Endodermal cell (in vitro differentiated cells): ENCODE measurements at regions not wholly inside any gene's neighbourhood (a gene's known extent, or its start where the extent isn't known, plus 50 kb on each side); places are given as distances from the start of the nearest gene placed in this dataset.

ENCODE experiments used
- DNase-seq: peaks from one replicate; pipeline ENCODE4 v3.0.0-alpha.2; 2017
- H3K27ac ChIP-seq: 2 replicates; pipeline ENCODE4 v1.5.1; 2013; ENCODE audit warnings: mild to moderate bottlenecking, low read depth, low read length, moderate library complexity
- H3K27me3 ChIP-seq: 2 replicates; pipeline ENCODE4 v1.6.1; 2013; ENCODE audit warnings: mild to moderate bottlenecking, low read length, moderate library complexity; ENCODE audit not compliant: insufficient read depth, control insufficient read depth, poor library complexity, severe bottlenecking
- H3K36me3 ChIP-seq: 2 replicates; pipeline ENCODE4 v1.7.0; 2013; ENCODE audit warnings: mild to moderate bottlenecking, low read length, moderate library complexity; ENCODE audit not compliant: control insufficient read depth, insufficient read depth
- H3K4me1 ChIP-seq: one replicate; pipeline ENCODE4 v1.7.0; 2013; ENCODE audit warnings: low read length; ENCODE audit not compliant: control insufficient read depth, insufficient read depth
- H3K4me3 ChIP-seq: 2 replicates; pipeline ENCODE4 v1.5.1; 2013; ENCODE audit warnings: mild to moderate bottlenecking, low read length, moderate library complexity
- H3K9ac ChIP-seq: 2 replicates; pipeline ENCODE4 v1.6.1; 2013; ENCODE audit warnings: mild to moderate bottlenecking, low read length, moderate library complexity; ENCODE audit not compliant: poor library complexity, severe bottlenecking; ENCODE audit errors: extremely low read depth
- H3K9me3 ChIP-seq: 2 replicates; pipeline ENCODE4 v1.6.1; 2013; ENCODE audit warnings: mild to moderate bottlenecking, low read length, moderate library complexity; ENCODE audit not compliant: control insufficient read depth
- H3K27ac Mint-ChIP-seq: 2 replicates; pipeline ENCODE4 v1.8.0; 2020; ENCODE audit warnings: mixed read lengths
- H3K27me3 Mint-ChIP-seq: 2 replicates; pipeline ENCODE4 v1.8.0; 2021; ENCODE audit warnings: mild to moderate bottlenecking, mixed read lengths; ENCODE audit not compliant: insufficient read depth
- H3K36me3 Mint-ChIP-seq: 2 replicates; pipeline ENCODE4 v1.8.0; 2020; ENCODE audit warnings: low read depth, mixed read lengths
- H3K4me1 Mint-ChIP-seq: 2 replicates; pipeline ENCODE4 v1.8.0; 2020; ENCODE audit warnings: mixed read lengths
- H3K4me3 Mint-ChIP-seq: 2 replicates; pipeline ENCODE4 v1.8.0; 2020; ENCODE audit warnings: mild to moderate bottlenecking, moderate library complexity, mixed read lengths
- H3K9me3 Mint-ChIP-seq: 2 replicates; pipeline ENCODE4 v1.8.0; 2020; ENCODE audit warnings: mild to moderate bottlenecking, mixed read lengths
- CTCF ChIP-seq: fragments of 200-600 bp; sonication (generic); conservative IDR thresholded peaks from 2 replicates; pipeline ENCODE4 v1.5.0; 2021; ENCODE audit warnings: antibody characterized with exemption, mild to moderate bottlenecking
- WGBS, 2 experiments: methylation state at CpG; one replicate each; pipeline versions ENCODE4 v1.1.5 to v1.1.7; 2013; ENCODE audit warnings: missing lambda C conversion rate in 2 of 2, mixed read lengths in 1 of 2; ENCODE audit not compliant: insufficient coverage in 1 of 2, insufficient read length in 1 of 2; 5-methylcytosine and 5-hydroxymethylcytosine counted together

- H3K36me3 ChIP-seq, result no peaks in the 10 kb centered on the region
- H3K27me3 ChIP-seq, result no peaks in the 10 kb centered on the region
- peaks cover 3% of the 10 kb centered on the region for H3K9me3 Mint-ChIP-seq
- WGBS, 2 experiments, result 90 to 95% methylated on average over 3 to 5 of the region's 6 CpGs
- no peaks in the 10 kb centered on the region for H3K4me1 Mint-ChIP-seq
- no peak overlapping the region for H3K27ac Mint-ChIP-seq
- DNase-seq, result no peak
- no peak overlapping the region for H3K4me3 Mint-ChIP-seq
- no peaks in the 10 kb centered on the region for H3K27me3 Mint-ChIP-seq
- H3K27ac ChIP-seq, result no peak overlapping the region
- no peaks in the 10 kb centered on the region for H3K9me3 ChIP-seq
- TF ChIP-seq CTCF, result no peak
- H3K36me3 Mint-ChIP-seq, result no peaks in the 10 kb centered on the region
- no peaks in the 10 kb centered on the region for H3K4me1 ChIP-seq
- H3K9ac ChIP-seq, result no peak overlapping the region
- no peak overlapping the region for H3K4me3 ChIP-seq
Measured at GRCh38 chr11:70730411-70730810, 332.1 kb downstream of the CTTN start.

- H3K9me3 Mint-ChIP-seq, result peaks cover 3% of the 10 kb centered on the region
- no peak for TF ChIP-seq CTCF
- Histone ChIP-seq H3K27ac (no peak overlapping the region), H3K4me3 (no peak overlapping the region), H3K9me3 (no peaks in the 10 kb centered on the region), H3K9ac (no peak overlapping the region), H3K27me3 (no peaks in the 10 kb centered on the region), H3K4me1 (no peaks in the 10 kb centered on the region), H3K36me3 (no peaks in the 10 kb centered on the region)
- no peak for DNase-seq
- peaks cover 3% of the 10 kb centered on the region for H3K36me3 Mint-ChIP-seq
- WGBS, 2 experiments, result 88 to 96% methylated on average over 5 to 11 of the region's 11 CpGs
- H3K27ac Mint-ChIP-seq, result no peak overlapping the region
- H3K4me1 Mint-ChIP-seq, result no peaks in the 10 kb centered on the region
- H3K27me3 Mint-ChIP-seq, result no peaks in the 10 kb centered on the region
- H3K4me3 Mint-ChIP-seq, result no peak overlapping the region
Measured at GRCh38 chr11:70731271-70732022, 333.1 kb downstream of the CTTN start.

- Histone ChIP-seq H3K27me3 (no peaks in the 10 kb centered on the region), H3K4me3 (no peak overlapping the region), H3K36me3 (no peaks in the 10 kb centered on the region), H3K27ac (peak overlapping the region; percentile 44), H3K4me1 (no peaks in the 10 kb centered on the region), H3K9me3 (no peaks in the 10 kb centered on the region), H3K9ac (no peak overlapping the region)
- no peaks in the 10 kb centered on the region for H3K27me3 Mint-ChIP-seq
- H3K9me3 Mint-ChIP-seq, result no peaks in the 10 kb centered on the region
- TF ChIP-seq CTCF, result no peak
- no peak overlapping the region for H3K4me3 Mint-ChIP-seq
- peaks cover 3% of the 10 kb centered on the region for H3K36me3 Mint-ChIP-seq
- H3K4me1 Mint-ChIP-seq, result no peaks in the 10 kb centered on the region
- WGBS, 2 experiments, result 89 to 94% methylated on average over 10 to 14 of the region's 14 CpGs
- no peak for DNase-seq
- no peak overlapping the region for H3K27ac Mint-ChIP-seq
Measured at GRCh38 chr11:70732023-70732880, 333.9 kb downstream of the CTTN start.
